Gastroesophageal sphincter (tissue), 3 donors: ENCODE measurements at regions not wholly inside any gene's neighbourhood (a gene's known extent, or its start where the extent isn't known, plus 50 kb on each side); places are given as distances from the start of the nearest gene placed in this dataset.

Experiments
- CTCF ChIP-seq, 4 experiments: fragments of 200-600 bp in 2 of 4; fragments of 450-650 bp in 2 of 4; sonication (generic) in 1 of 4; IDR thresholded peaks; one replicate each; pipeline ENCODE4 v1.5.1; 2017 to 2019; ENCODE audit warnings: antibody characterized with exemption in 4 of 4, mild to moderate bottlenecking in 2 of 4, moderate library complexity in 2 of 4
- EP300 ChIP-seq: sonication (generic); formaldehyde crosslinking; IDR thresholded peaks from one replicate; pipeline ENCODE4 v1.6.1; 2017; ENCODE audit warnings: antibody characterized with exemption, mild to moderate bottlenecking
- POLR2A ChIP-seq, 2 donors: fragments of 450-650 bp; IDR thresholded peaks; one replicate each; pipeline ENCODE4 v1.6.1; 2017; ENCODE audit warnings: antibody characterized with exemption in 2 of 2, mild to moderate bottlenecking in 2 of 2, moderate library complexity in 1 of 2
- POLR2AphosphoS5 ChIP-seq: sonication (generic); formaldehyde crosslinking; IDR thresholded peaks from one replicate; pipeline ENCODE4 v1.6.1; 2017; ENCODE audit warnings: antibody characterized with exemption

GRCh38 chr13:92967923-92968322 lies 258.7 kb upstream of the GPC6 start:
- TF ChIP-seq CTCF (IDR thresholded peaks at IDR 0.05) (no peak), POLR2A (IDR thresholded peaks at IDR 0.05) (no peak), POLR2AphosphoS5 (no peak), EP300 (no peak)
